NCI-H510A (cell line): ENCODE measurements at regions not wholly inside any gene's neighbourhood (a gene's known extent, or its start where the extent isn't known, plus 50 kb on each side); places are given as distances from the start of the nearest gene placed in this dataset.
"Not testable (repeated sequence)": the region's sequence is repeated elsewhere in the genome, so short reads cannot be mapped to it uniquely, and the experiment has no call there.

ENCODE experiments used
- DNase-seq: peaks from one replicate; lab custom pipeline; 2025; lab: John Stamatoyannopoulos, UW

GRCh38 chr6:86476311-86476710, 461.0 kb upstream of the HTR1E start:
- no peak for DNase-seq

GRCh38 chr6:86474081-86474480, 463.2 kb upstream of the HTR1E start:
- DNase-seq, result no peak

DNA sequence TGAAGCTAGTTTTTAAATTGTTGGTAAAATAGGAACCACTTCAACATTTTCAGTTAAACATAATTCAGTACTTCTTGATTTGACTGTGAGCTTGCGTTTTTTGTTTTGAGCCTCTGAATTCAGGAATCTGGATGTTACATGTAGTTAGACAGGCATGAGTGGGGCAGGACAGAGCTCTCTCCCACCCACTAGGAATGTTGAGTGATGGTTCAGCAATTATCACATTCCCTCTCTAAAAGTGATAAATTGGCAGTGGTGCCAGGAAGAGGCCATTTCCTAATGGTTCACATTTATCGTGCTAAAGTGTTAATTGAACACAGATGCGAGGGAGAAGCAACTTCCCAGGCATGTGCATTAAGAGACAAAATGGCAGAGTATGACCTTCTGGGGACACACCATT, 465.5 kb upstream of the HTR1E start:
- no peak for DNase-seq

GRCh38 chr6:86459978-86460377, 477.4 kb upstream of the HTR1E start:
- no peak for DNase-seq

DNA sequence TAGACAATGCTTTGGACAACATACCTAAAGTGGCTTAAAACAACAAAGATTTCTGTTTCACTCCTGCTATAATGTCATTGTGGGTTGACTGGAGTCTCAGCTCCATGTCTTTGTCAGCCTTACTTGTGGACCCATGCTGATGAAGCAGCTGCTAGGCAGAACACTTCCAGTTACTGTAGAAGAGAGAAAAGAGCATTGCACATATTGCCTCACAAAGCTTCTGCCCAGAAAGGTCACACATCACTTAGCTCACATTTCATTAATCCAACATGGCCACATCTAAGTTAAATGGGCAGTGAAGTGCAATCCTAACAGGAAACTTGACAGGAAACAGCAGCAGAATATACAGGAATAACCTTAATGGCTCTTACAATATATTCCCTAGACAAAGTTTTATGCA, 480.5 kb upstream of the HTR1E start:
- no peak for DNase-seq

- no peak for DNase-seq
These were observed 484.1 kb upstream of the HTR1E start for GRCh38 chr6:86453232-86453631.

- no peak for DNase-seq
These were observed 488.9 kb upstream of the HTR1E start for GRCh38 chr6:86448398-86448797.

- no peak for DNase-seq
These were observed 496.7 kb upstream of the HTR1E start for GRCh38 chr6:86440608-86441007.

GRCh38 chr6:86423571-86423970, 513.8 kb upstream of the HTR1E start:
- DNase-seq, result no peak

DNA sequence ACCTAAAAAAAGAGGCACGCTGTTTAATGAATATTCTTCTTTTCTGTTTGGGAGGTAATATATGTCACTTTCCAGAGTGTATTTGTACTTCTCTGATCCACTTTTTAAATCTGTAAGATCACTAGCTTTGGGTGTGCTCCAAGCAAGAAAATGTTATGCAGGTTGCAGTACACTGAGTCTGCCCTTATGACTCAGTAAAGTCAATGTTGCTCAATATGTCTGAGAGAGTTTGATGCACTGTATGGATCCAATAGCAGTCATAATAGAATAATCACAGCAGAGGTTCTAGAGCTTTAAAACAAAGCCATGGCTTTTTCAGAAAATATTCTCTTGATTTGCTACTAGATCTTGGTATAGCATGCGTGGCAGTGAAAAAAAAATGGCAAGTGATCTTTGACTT, 525.3 kb upstream of the HTR1E start:
- DNase-seq, result no peak

DNA sequence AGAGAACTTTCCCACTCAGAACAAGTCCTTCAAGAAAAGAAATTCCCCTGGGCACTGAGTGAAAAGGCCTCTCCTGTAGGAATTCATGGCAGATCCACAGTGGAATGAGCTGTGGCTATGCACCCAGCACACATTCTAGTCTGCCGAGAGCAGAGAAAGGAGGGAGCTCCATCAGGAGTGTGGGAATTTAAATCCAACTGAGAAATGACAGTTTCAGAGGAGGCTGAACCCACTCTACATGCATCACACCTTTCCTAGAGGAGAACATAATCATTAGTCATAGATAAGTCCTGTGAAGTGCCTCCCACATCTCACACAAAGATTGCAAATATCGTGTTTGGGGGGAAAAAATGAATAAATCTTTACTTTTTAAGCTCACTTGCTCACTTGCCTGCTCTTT, 530.2 kb upstream of the HTR1E start:
- no peak for DNase-seq

- DNase-seq, result not testable (repeated sequence)
These were observed 544.5 kb upstream of the HTR1E start for GRCh38 chr6:86392850-86393249.

GRCh38 chr6:86380571-86381125, 556.7 kb upstream of the HTR1E start:
- no peak for DNase-seq

DNA sequence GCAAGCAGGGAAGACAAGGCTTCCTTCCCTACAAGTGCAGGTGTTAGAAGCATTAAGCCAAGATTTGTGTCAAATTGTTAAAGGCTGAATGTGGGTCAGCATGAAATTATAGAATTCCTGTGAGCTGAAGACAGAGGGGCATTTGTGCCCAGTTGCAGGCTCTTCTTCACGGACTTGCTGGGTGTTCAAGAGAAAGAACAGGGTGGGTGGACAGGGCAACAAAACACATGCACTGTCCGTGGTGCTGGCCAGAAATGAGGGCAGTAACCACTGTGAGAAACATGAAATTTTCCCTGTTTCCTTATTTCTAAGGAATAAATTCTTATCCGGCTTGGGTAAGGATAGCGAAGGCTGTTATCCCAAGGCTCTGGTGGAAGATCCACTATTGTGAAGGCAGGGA, 579.5 kb upstream of the HTR1E start:
- DNase-seq, result no peak

- no peak for DNase-seq
These were observed 582.1 kb upstream of the HTR1E start for GRCh38 chr6:86355271-86355670.

DNA sequence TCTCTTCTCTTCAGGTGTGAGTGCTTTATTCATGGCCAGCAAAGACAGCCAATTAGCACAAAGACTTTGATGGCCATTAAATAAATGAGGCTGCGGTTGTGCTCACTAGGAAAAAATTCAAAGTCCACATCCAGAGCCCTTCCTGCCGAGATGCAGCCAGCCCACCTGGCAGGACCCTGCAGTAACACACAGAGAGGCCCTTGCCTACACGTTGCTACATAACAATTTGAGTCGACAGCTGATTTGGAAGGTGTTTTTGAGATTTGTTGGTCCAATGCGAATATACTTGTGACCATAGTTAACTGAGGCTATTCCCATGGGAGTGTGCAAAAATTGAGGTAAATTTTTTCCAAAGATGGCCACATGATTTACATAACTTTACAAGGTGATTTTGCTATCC, 605.4 kb upstream of the HTR1E start:
- no peak for DNase-seq

DNA sequence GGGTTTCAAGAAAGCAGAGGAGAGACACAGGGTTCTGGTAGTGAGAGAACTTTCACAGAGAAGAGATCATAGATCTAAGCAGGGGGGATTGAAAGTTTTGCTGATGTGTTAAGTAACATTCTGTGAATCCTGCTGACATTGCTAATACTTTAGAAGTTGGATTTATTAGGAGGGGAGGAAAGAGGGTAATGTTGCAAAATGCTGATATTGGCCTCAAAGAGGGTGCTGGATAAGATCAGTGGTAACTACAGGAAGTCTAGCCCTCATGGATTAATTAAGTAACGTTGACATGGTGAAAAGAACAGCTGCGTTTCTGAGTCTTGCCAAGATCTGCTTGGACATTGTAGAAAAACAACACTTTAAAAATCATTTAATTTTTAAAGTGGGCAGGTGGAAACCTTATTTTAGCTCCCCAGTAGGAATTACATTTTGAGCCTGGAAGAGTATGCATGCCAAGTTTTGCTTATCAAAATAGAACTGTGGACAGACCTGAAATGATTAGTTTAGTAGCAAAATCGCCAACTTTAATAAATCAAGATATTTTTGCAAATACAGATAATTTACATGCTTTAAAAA, 606.0 kb upstream of the HTR1E start:
- DNase-seq, result no peak

GRCh38 chr6:86306210-86306609, 631.1 kb upstream of the HTR1E start:
- no peak for DNase-seq

GRCh38 chr6:86285876-86286275, 643.2 kb upstream of the SYNCRIP start:
- DNase-seq, result no peak

DNA sequence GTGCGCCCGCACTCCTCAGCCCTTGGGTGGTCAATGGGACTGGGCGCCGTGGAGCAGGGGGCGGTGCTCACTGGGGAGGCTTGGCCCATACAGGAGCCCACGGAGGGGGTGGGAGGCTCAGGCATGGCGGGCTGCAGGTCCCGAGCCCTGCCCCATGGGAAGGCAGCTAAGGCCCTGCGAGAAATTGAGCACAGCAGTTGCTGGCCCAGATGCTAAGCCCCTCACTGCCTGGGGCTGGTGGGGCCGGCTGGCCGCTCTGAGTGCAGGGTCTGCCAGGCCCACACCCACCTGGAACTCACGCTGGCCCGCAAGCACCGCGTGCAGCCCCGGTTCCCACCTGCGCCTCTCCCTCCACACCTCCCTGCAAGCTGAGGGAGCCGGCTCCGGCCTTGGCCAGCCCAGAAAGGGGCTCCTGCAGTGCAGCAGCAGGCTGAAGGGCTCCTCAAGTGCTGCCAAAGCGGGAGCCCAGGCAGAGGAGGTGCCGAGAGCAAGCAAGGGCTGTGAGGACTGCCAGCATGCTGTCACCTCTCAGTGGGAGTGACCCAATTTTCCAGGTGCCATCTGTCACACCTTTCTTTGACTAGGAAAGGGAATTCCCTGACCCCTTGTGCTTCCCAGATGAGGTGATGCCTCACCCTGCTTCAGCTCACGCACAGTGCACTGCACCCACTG, 642.3 kb upstream of the SYNCRIP start:
- DNase-seq, result not testable (repeated sequence)

GRCh38 chr6:86283596-86283995, 640.9 kb upstream of the SYNCRIP start:
- not testable (repeated sequence) for DNase-seq

DNA sequence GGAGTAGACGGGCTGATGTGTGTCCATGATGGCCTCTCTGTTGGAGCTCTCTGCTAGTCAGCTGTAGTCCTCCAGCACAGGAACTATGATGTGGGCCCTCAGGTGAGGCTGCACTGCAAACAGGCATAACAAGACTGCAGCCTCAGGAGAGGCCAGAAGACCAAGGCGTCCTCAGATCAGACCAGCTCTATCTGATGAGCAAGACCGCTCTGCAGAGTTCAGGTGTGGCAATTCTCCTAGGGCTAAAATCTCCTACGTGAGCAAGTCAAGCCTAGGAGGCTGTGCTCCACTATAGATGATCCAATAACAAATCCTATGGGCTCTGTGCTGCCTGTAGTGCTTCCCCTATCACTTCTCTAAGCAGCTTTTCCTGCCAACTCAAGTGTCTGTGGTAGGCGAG, 633.4 kb upstream of the SYNCRIP start:
- no peak for DNase-seq

GRCh38 chr6:86273936-86274335, 631.2 kb upstream of the SYNCRIP start:
- DNase-seq, result no peak

- no peak for DNase-seq
These were observed 614.0 kb upstream of the SYNCRIP start for GRCh38 chr6:86256615-86257187.
